ENCODE measurements at regions not wholly inside any gene's neighbourhood (a gene's known extent, or its start where the extent isn't known, plus 50 kb on each side); places are given as distances from the start of the nearest gene placed in this dataset.
A peak's percentile ranks its signal among the peaks of the same experiment; 100 is the strongest.

- Histone ChIP-seq H3K27me3 (no peaks in the 10 kb centered on the region), H3K27ac (peak overlapping the region in 11 of 12 donors; percentile 83 to 100 (median 93)), H3K9me3 (no peaks in the 10 kb centered on the region), H3K36me3 (no peaks in the 10 kb centered on the region), H3K4me3 (no peak overlapping the region), H3K4me1 (peaks cover 0 to 18% (median 11%) of the 10 kb centered on the region in 12 donors)
- no peak for TF ChIP-seq POLR2A (IDR thresholded peaks at IDR 0.05)
- no peak for TF ChIP-seq CTCF (IDR thresholded peaks at IDR 0.05)
- WGBS, 4 donors = 97 to 100% (median 98%) methylated on average over 1 of the region's 1 CpG
- no peak for ATAC-seq
- intact Hi-C loops (cut with DNase I) = loop anchor here (2.0 to 10.0 kb wide), 15 partner anchors 34 to 586 kb away; partner anchors contain the start of gene ARID1B (in 1 of the 10)
- DNase-seq = no peak
Observed at GRCh38 chr6:156688620-156688971, 88.6 kb upstream of the ARID1B start.

GRCh38 chr6:156687789-156688619 is 89.2 kb upstream of the ARID1B start:
- H3K27me3 ChIP-seq = no peaks in the 10 kb centered on the region
- no peaks in the 10 kb centered on the region for H3K9me3 ChIP-seq
- H3K36me3 ChIP-seq = no peaks in the 10 kb centered on the region
- intact Hi-C loops (cut with DNase I) = loop anchor here (1.0 to 10.0 kb wide), 22 partner anchors 31 to 587 kb away; partner anchors contain the start of gene ARID1B (in 7 of the 10)
- peak overlapping the region; percentile 36 to 91 (median 76) for H3K4me3 ChIP-seq
- ATAC-seq (peak in 3 of 4 donors; percentile 16 to 35 (median 23)), DNase-seq (peak in 2 of 5 donors; percentile 9 to 26)
- TF ChIP-seq CTCF (IDR thresholded peaks at IDR 0.05) (no peak), POLR2A (IDR thresholded peaks at IDR 0.05) (no peak)
- peak overlapping the region; percentile 83 to 100 (median 94) for H3K27ac ChIP-seq
- 7 to 12% (median 9%) methylated on average over 22 of the region's 22 CpGs for WGBS, 4 donors
- peaks cover 0 to 18% (median 11%) of the 10 kb centered on the region in 12 donors for H3K4me1 ChIP-seq

GRCh38 chr6:156686995-156687788 is 90.0 kb upstream of the ARID1B start:
- Histone ChIP-seq H3K9me3 (no peaks in the 10 kb centered on the region), H3K27me3 (no peaks in the 10 kb centered on the region), H3K36me3 (no peaks in the 10 kb centered on the region), H3K4me1 (peaks cover 0 to 18% (median 11%) of the 10 kb centered on the region in 12 donors), H3K4me3 (peak overlapping the region; percentile 36 to 91 (median 76)), H3K27ac (peak overlapping the region; percentile 91 to 100 (median 98))
- ATAC-seq = peak; percentile 96 to 98 (median 96)
- peak in 1 of 2 donors; percentile 80 for TF ChIP-seq POLR2A (IDR thresholded peaks at IDR 0.05)
- no peak for TF ChIP-seq CTCF (IDR thresholded peaks at IDR 0.05)
- 0 to 2% (median 1%) methylated on average over 27 to 105 of the region's 105 CpGs for WGBS, 4 donors
- peak; percentile 92 to 95 (median 94) for DNase-seq
- intact Hi-C loops (cut with DNase I) = loop anchor here (1.0 to 10.0 kb wide), 23 partner anchors 32 to 588 kb away; partner anchors contain the start of gene ARID1B (in 6 of the 10)
